Natural killer cell (primary cell): ENCODE measurements at regions not wholly inside any gene's neighbourhood (a gene's known extent, or its start where the extent isn't known, plus 50 kb on each side); places are given as distances from the start of the nearest gene placed in this dataset.

Experiments
- ATAC-seq, 3 donors: fragments of 150-1000 bp in 2 of 3; fragments of 200-7000 bp in 1 of 3; cut with Tn5 transposase; 1 replicate in 1 of 3; 2 replicates in 2 of 3; pipeline ENCODE4 v1.10.0; 2021; ENCODE audit warnings: mild to moderate bottlenecking in 2 of 3, moderate library complexity in 2 of 3
- DNase-seq, 2 donors: peaks; one replicate each; pipeline versions ENCODE4 v3.0.0 to v3.0.0-alpha.2; 2013 to 2021; ENCODE audit warnings: mixed read lengths in 1 of 2
- H3K27ac ChIP-seq: one replicate; pipeline ENCODE4 v1.5.1; 2013; ENCODE audit warnings: mild to moderate bottlenecking, low read length
- H3K27me3 ChIP-seq: one replicate; pipeline ENCODE4 v1.6.1; 2013; ENCODE audit warnings: low read length; ENCODE audit not compliant: control insufficient read depth, insufficient read depth
- H3K36me3 ChIP-seq: one replicate; pipeline ENCODE4 v1.6.1; 2013; ENCODE audit warnings: low read length; ENCODE audit not compliant: control insufficient read depth, insufficient read depth
- H3K4me1 ChIP-seq: one replicate; pipeline ENCODE4 v1.6.1; 2013; ENCODE audit warnings: low read length; ENCODE audit not compliant: control insufficient read depth, insufficient read depth
- H3K4me3 ChIP-seq: one replicate; pipeline ENCODE4 v1.5.1; 2013; ENCODE audit warnings: low read length
- H3K9me3 ChIP-seq: one replicate; pipeline ENCODE4 v1.6.1; 2013; ENCODE audit warnings: low read length; ENCODE audit not compliant: control insufficient read depth, insufficient read depth
- H3K27ac Mint-ChIP-seq, 2 donors: one replicate each; pipeline ENCODE4 v1.8.0; 2022; ENCODE audit warnings: mild to moderate bottlenecking in 2 of 2, mixed read lengths in 2 of 2, moderate library complexity in 1 of 2
- H3K27me3 Mint-ChIP-seq, 2 donors: one replicate each; pipeline ENCODE4 v1.8.0; 2022; ENCODE audit warnings: low read depth in 2 of 2, mixed read lengths in 2 of 2
- H3K36me3 Mint-ChIP-seq: one replicate; pipeline ENCODE4 v1.8.0; 2022; ENCODE audit warnings: mixed read lengths
- H3K4me1 Mint-ChIP-seq, 2 donors: one replicate each; pipeline ENCODE4 v1.8.0; 2022; ENCODE audit warnings: mixed read lengths in 2 of 2
- H3K4me3 Mint-ChIP-seq: one replicate; pipeline ENCODE4 v1.8.0; 2022; ENCODE audit warnings: mild to moderate bottlenecking, moderate library complexity, mixed read lengths
- H3K9me3 Mint-ChIP-seq, 2 donors: one replicate each; pipeline ENCODE4 v1.8.0; 2022; ENCODE audit warnings: mixed read lengths in 2 of 2
- WGBS: methylation state at CpG from one replicate; pipeline ENCODE4 v1.1.7; 2013; ENCODE audit warnings: missing lambda C conversion rate; ENCODE audit not compliant: insufficient coverage; 5-methylcytosine and 5-hydroxymethylcytosine counted together
- intact Hi-C: fragments of 100-400 bp; cut with micrococcal nuclease; formaldehyde crosslinking; loops from one replicate; pipeline ENCODE4 v1.14.2; 2022
- TF ChIP-seq, protein P1 (sequence below): fragments of 200-600 bp; IDR thresholded peaks from one replicate; pipeline ENCODE4 v1.8.0; 2022; ENCODE audit warnings: antibody characterized with exemption

DNA sequence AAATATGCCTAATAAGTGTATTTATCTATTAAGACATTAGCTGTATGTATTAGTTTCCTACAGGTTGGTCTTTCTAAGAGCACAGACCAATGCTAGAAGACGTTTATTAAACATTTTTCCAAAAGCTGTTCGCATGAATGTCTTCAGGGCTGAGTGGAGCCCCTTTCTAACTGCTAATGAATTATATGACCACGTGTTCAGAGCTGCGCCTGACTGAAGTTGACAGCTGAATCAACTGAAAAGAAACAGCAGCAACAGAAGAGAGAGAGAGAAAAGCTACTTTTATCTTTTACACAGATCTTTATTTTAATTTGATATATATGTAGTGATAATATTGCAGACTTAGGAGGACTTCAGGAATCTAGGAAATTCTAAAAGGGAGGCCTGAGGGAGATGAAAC, 75.2 kb upstream of the ARID1B start:
- DNase-seq (no peak), ATAC-seq (no peak)
- Histone ChIP-seq H3K4me1 (peaks cover 3% of the 10 kb centered on the region), H3K9me3 (no peaks in the 10 kb centered on the region), H3K27me3 (no peaks in the 10 kb centered on the region), H3K36me3 (no peaks in the 10 kb centered on the region), H3K4me3 (no peak overlapping the region), H3K27ac (no peak overlapping the region)
- Mint-ChIP-seq H3K9me3 (no peaks in the 10 kb centered on the region), H3K27me3 (peaks cover 12 to 38% of the 10 kb centered on the region in 2 donors), H3K4me1 (no peaks in the 10 kb centered on the region), H3K27ac (no peak overlapping the region), H3K36me3 (no peaks in the 10 kb centered on the region), H3K4me3 (no peak overlapping the region)
- intact Hi-C loops: no loop called here
- 59% methylated on average over 3 of the region's 4 CpGs for WGBS
- TF ChIP-seq, protein P1, sequence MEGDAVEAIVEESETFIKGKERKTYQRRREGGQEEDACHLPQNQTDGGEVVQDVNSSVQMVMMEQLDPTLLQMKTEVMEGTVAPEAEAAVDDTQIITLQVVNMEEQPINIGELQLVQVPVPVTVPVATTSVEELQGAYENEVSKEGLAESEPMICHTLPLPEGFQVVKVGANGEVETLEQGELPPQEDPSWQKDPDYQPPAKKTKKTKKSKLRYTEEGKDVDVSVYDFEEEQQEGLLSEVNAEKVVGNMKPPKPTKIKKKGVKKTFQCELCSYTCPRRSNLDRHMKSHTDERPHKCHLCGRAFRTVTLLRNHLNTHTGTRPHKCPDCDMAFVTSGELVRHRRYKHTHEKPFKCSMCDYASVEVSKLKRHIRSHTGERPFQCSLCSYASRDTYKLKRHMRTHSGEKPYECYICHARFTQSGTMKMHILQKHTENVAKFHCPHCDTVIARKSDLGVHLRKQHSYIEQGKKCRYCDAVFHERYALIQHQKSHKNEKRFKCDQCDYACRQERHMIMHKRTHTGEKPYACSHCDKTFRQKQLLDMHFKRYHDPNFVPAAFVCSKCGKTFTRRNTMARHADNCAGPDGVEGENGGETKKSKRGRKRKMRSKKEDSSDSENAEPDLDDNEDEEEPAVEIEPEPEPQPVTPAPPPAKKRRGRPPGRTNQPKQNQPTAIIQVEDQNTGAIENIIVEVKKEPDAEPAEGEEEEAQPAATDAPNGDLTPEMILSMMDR: no peak

DNA sequence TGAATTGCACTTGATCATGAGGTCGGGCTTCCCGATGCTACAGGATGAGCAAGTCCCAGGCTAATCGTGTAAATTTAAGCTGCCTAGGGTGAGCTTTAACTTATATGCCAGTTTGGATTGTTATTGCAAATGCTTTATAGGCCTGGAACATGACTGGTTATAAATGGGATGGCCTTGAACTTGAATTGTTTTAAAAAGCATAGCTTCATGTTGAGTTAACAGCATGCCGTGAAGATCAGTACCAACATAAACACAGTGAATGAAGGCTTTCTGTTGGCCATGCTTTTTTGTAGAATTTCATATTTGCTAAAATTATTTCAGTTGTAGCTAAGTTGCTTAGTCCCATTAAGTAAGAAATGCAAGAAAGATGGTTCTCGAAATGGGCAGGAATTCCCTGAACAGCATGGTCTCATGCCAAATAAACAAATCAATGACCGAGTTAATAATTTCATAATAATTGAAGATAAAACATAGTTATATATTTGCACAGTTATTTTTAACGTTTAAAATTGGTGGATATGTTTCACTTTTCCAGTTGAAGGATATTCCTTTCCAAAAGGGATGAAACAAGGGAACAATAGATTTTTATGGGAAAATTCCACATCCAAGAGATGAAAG, 76.6 kb upstream of the ARID1B start:
- Mint-ChIP-seq H3K36me3 (no peaks in the 10 kb centered on the region), H3K9me3 (no peaks in the 10 kb centered on the region), H3K27me3 (peaks cover 10 to 34% of the 10 kb centered on the region in 2 donors), H3K4me1 (no peaks in the 10 kb centered on the region), H3K27ac (no peak overlapping the region), H3K4me3 (no peak overlapping the region)
- Histone ChIP-seq H3K4me1 (peaks cover 3% of the 10 kb centered on the region), H3K4me3 (no peak overlapping the region), H3K9me3 (no peaks in the 10 kb centered on the region), H3K27me3 (no peaks in the 10 kb centered on the region), H3K36me3 (no peaks in the 10 kb centered on the region), H3K27ac (no peak overlapping the region)
- WGBS: 95% methylated on average over 5 of the region's 7 CpGs
- ATAC-seq (no peak), DNase-seq (no peak)
- intact Hi-C loops: no loop called here
- TF ChIP-seq, protein P1: no peak

DNA sequence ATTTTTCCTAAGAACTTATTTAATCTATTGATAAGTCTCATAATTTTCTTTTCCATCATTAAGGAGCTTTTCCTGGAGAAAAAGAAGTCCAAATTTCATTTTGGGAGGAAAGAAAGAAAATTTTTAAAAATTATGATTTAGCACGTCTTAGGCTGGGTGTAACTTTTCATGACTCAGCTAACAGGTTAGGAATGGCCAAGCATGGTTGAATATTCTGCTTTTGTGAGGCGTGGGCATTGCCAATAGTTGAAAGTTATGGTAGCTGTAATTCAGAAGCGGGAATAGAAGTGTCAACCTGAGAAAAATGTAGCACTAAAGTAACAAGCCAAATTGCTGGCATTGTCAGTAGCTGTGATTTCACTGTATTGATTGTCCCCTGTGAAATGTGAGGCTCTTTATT, 77.2 kb upstream of the ARID1B start:
- intact Hi-C loops: no loop called here
- H3K27ac ChIP-seq: no peak overlapping the region
- H3K4me1 ChIP-seq: peaks cover 3% of the 10 kb centered on the region

More for the DNA sequence above, 77.2 kb upstream of the ARID1B start:
- TF ChIP-seq, protein P1: no peak
- no peaks in the 10 kb centered on the region for H3K36me3 ChIP-seq
- no peak overlapping the region for H3K27ac Mint-ChIP-seq
- WGBS: 83% methylated on average over 3 of the region's 3 CpGs
- H3K4me1 Mint-ChIP-seq: no peaks in the 10 kb centered on the region
- no peaks in the 10 kb centered on the region for H3K36me3 Mint-ChIP-seq
- H3K4me3 ChIP-seq: no peak overlapping the region
- no peaks in the 10 kb centered on the region for H3K27me3 ChIP-seq
- ATAC-seq: no peak
- no peak for DNase-seq
- no peaks in the 10 kb centered on the region for H3K9me3 Mint-ChIP-seq
- no peaks in the 10 kb centered on the region for H3K9me3 ChIP-seq
- no peak overlapping the region for H3K4me3 Mint-ChIP-seq
- H3K27me3 Mint-ChIP-seq: peaks cover 9 to 29% of the 10 kb centered on the region in 2 donors
